SK-N-SH (cell line): ENCODE measurements at regions not wholly inside any gene's neighbourhood (a gene's known extent, or its start where the extent isn't known, plus 50 kb on each side); places are given as distances from the start of the nearest gene placed in this dataset.

ENCODE experiments used
- CTCF ChIA-PET: fragments of 300-600, 350-600 bp; formaldehyde crosslinking; extraction: SDS; loops from one replicate; lab custom pipeline; 2021; lab: Yijun Ruan, JAX
- POLR2A ChIA-PET: fragments of 350-600 bp; sonication (Branson Sonifier 250); formaldehyde crosslinking; extraction: SDS; loops from one replicate; lab custom pipeline; 2020; ENCODE audit warnings: antibody characterized with exemption, inconsistent platforms; lab: Yijun Ruan, JAX
- DNase-seq: peaks from one replicate; pipeline ENCODE4 v3.0.0; 2012
- H2AFZ ChIP-seq: fragments of 200-600 bp; sonication (generic); 2 replicates; pipeline ENCODE4 v1.8.1; 2016; ENCODE audit warnings: antibody characterized with exemption, mild to moderate bottlenecking, low read depth
- H3F3A ChIP-seq: fragments of 200-600 bp; sonication (generic); replicated peaks from 2 replicates; pipeline ENCODE3; 2016; ENCODE audit warnings: antibody characterized with exemption, mild to moderate bottlenecking; ENCODE audit not compliant: insufficient read depth
- H3K27ac ChIP-seq, 2 experiments: fragments of 200-500 bp in 1 of 2; fragments of 200-600 bp in 1 of 2; sonication (Bioruptor generic) in 1 of 2; sonication (generic), shearing (Covaris generic) in 1 of 2; 2 replicates each; pipeline versions ENCODE4 v1.5.1 to v1.6.1; 2014 to 2016; ENCODE audit warnings: low read depth in 2 of 2, inconsistent platforms in 1 of 2, low read length in 1 of 2, mild to moderate bottlenecking in 1 of 2, mixed read lengths in 1 of 2
- H3K27me3 ChIP-seq: fragments of 200-600 bp; sonication (generic), shearing (Covaris generic); 2 replicates; pipeline ENCODE4 v1.6.1; 2016; ENCODE audit warnings: mixed run types; ENCODE audit not compliant: insufficient read depth
- H3K36me3 ChIP-seq, 2 experiments: fragments of 200-500 bp in 1 of 2; fragments of 200-600 bp in 1 of 2; sonication (Bioruptor generic) in 1 of 2; sonication (generic) in 1 of 2; replicated peaks in 1 of 2; 2 replicates each; pipeline versions ENCODE3 to v1.5.1; 2014 to 2016; ENCODE audit warnings: low read length in 1 of 2, mild to moderate bottlenecking in 1 of 2; ENCODE audit not compliant: insufficient read depth in 2 of 2, control insufficient read depth in 1 of 2
- H3K4me1 ChIP-seq, 2 experiments: fragments of 200-500 bp in 1 of 2; fragments of 200-600 bp in 1 of 2; sonication (Bioruptor generic) in 1 of 2; sonication (generic), shearing (Covaris generic) in 1 of 2; 2 replicates each; pipeline versions ENCODE4 v1.5.1 to v1.6.1; 2014 to 2016; ENCODE audit warnings: low read depth in 1 of 2, low read length in 1 of 2, mixed run types in 1 of 2; ENCODE audit not compliant: insufficient read depth in 2 of 2, control insufficient read depth in 1 of 2
- H3K4me2 ChIP-seq: fragments of 200-600 bp; sonication (generic), shearing (Covaris generic); 2 replicates; pipeline ENCODE4 v1.6.1; 2017; ENCODE audit warnings: mixed run types
- H3K4me3 ChIP-seq, 2 experiments: fragments of 200-500 bp in 1 of 2; fragments of 200-600 bp in 1 of 2; sonication (Bioruptor generic) in 1 of 2; sonication (generic), shearing (Covaris generic) in 1 of 2; 2 replicates each; pipeline versions ENCODE4 v1.5.1 to v1.8.1; 2014 to 2016; ENCODE audit warnings: low read depth in 2 of 2, inconsistent platforms in 1 of 2, low read length in 1 of 2, mild to moderate bottlenecking in 1 of 2, mixed read lengths in 1 of 2, moderate library complexity in 1 of 2
- H3K79me2 ChIP-seq: fragments of 200-600 bp; sonication (generic); 2 replicates; pipeline ENCODE4 v1.8.1; 2017; ENCODE audit warnings: mild to moderate bottlenecking; ENCODE audit not compliant: insufficient read depth
- H3K9ac ChIP-seq: fragments of 200-600 bp; sonication (generic); 2 replicates; pipeline ENCODE4 v1.6.1; 2017; ENCODE audit warnings: mixed run types
- H3K9me2 ChIP-seq: fragments of 200-600 bp; sonication (generic); 2 replicates; pipeline ENCODE4 v1.6.1; 2017; ENCODE audit warnings: mixed run types
- H3K9me3 ChIP-seq: fragments of 200-600 bp; sonication (generic); 2 replicates; pipeline ENCODE4 v1.6.1; 2017; ENCODE audit warnings: mixed run types, mild to moderate bottlenecking, moderate library complexity
- H4K20me1 ChIP-seq: fragments of 200-600 bp; sonication (generic); 2 replicates; pipeline ENCODE4 v1.6.1; 2017; ENCODE audit warnings: mild to moderate bottlenecking, mixed run types; ENCODE audit not compliant: insufficient read depth
- ELF1 ChIP-seq: IDR thresholded peaks from 2 replicates; pipeline ENCODE4 v1.4.0; 2012
- EP300 ChIP-seq, 2 experiments: IDR thresholded peaks; 2 replicates each; pipeline versions ENCODE4 v1.4.0 to v1.6.1; 2012; ENCODE audit warnings: borderline replicate concordance in 1 of 2, low read depth in 1 of 2, low read length in 1 of 2
- EZH2phosphoT487 ChIP-seq: fragments of 200-600 bp; sonication (generic); IDR thresholded peaks from 2 replicates; pipeline ENCODE4 v1.6.1; 2017; ENCODE audit warnings: low read depth, mixed run types, mild to moderate bottlenecking, antibody characterized with exemption, moderate library complexity, borderline replicate concordance
- GABPA ChIP-seq: IDR thresholded peaks from 2 replicates; pipeline ENCODE4 v1.4.0; 2012; ENCODE audit warnings: low read depth, mild to moderate bottlenecking
- GATA2 ChIP-seq: sonication (generic); formaldehyde crosslinking; IDR thresholded peaks from 2 replicates; pipeline ENCODE4 v1.5.0; 2020; ENCODE audit warnings: mild to moderate bottlenecking, missing genetic modification reagents
- IRF3 ChIP-seq: fragments of 150-350 bp; IDR thresholded peaks from 2 replicates; pipeline ENCODE4 v1.6.1; 2016; ENCODE audit warnings: mild to moderate bottlenecking, low read depth, low read length
- JUND ChIP-seq: IDR thresholded peaks from 2 replicates; pipeline ENCODE4 v1.4.0; 2012
- MXI1 ChIP-seq: IDR thresholded peaks from 2 replicates; pipeline ENCODE4 v1.6.1; 2012; ENCODE audit warnings: mild to moderate bottlenecking, low read depth, low read length, improper control_type of control experiment
- NFIC ChIP-seq: IDR thresholded peaks from 2 replicates; pipeline ENCODE4 v1.4.0; 2012; ENCODE audit warnings: borderline replicate concordance
- NRF1 ChIP-seq: IDR thresholded peaks from 2 replicates; pipeline ENCODE4 v1.6.1; 2012; ENCODE audit warnings: low read depth, mild to moderate bottlenecking, low read length
- PBX3 ChIP-seq: IDR thresholded peaks from 2 replicates; pipeline ENCODE4; 2012
- POLR2AphosphoS5 ChIP-seq: IDR thresholded peaks from 2 replicates; pipeline ENCODE4 v1.6.1; 2012; ENCODE audit warnings: low read depth, low read length
- RAD21 ChIP-seq: IDR thresholded peaks from 2 replicates; pipeline ENCODE4 v1.6.1; 2012; ENCODE audit warnings: mild to moderate bottlenecking, low read length
- REST ChIP-seq: IDR thresholded peaks from 2 replicates; pipeline ENCODE4 v1.6.1; 2012; ENCODE audit warnings: mild to moderate bottlenecking, low read depth, low read length, moderate library complexity
- RXRA ChIP-seq: IDR thresholded peaks from 2 replicates; pipeline ENCODE4 v1.4.0; 2012; ENCODE audit warnings: low read depth, mild to moderate bottlenecking, borderline replicate concordance
- SIN3A ChIP-seq: IDR thresholded peaks from 2 replicates; pipeline ENCODE4 v1.6.1; 2012; ENCODE audit warnings: low read depth, mild to moderate bottlenecking, low read length, moderate library complexity, borderline replicate concordance
- TCF12 ChIP-seq: IDR thresholded peaks from 2 replicates; pipeline ENCODE4 v1.4.0; 2012
- TEAD4 ChIP-seq: IDR thresholded peaks from 2 replicates; pipeline ENCODE4 v1.4.0; 2012; ENCODE audit warnings: mild to moderate bottlenecking, borderline replicate concordance; ENCODE audit not compliant: insufficient read depth
- YY1 ChIP-seq: IDR thresholded peaks from 2 replicates; pipeline ENCODE4 v1.4.0; 2012; ENCODE audit warnings: low read depth, mild to moderate bottlenecking
- WGBS: methylation state at CpG from one replicate; pipeline ENCODE4 v1.1.6; 2017; ENCODE audit warnings: low lambda C conversion rate; 5-methylcytosine and 5-hydroxymethylcytosine counted together

GRCh38 chr6:163830641-163831040 is 416.1 kb downstream of the QKI start:
- H3K4me1 ChIP-seq, result no peaks in the 10 kb centered on the region; a peak in 1 of 4 replicates
- H3K9me3 ChIP-seq, result no peaks in the 10 kb centered on the region
- POLR2A ChIA-PET, result no interaction called here
- no peak overlapping the region for H3K4me2 ChIP-seq
- no peaks in the 10 kb centered on the region for H3K9me2 ChIP-seq
- H3F3A ChIP-seq, result no peaks in the 10 kb centered on the region
- no peak overlapping the region for H2AFZ ChIP-seq
- H3K4me3 ChIP-seq, result no peak overlapping the region
- no peaks in the 10 kb centered on the region for H3K27me3 ChIP-seq
- TF ChIP-seq JUND, result no peak
- TF ChIP-seq RAD21, result no peak
- H3K79me2 ChIP-seq, result no peaks in the 10 kb centered on the region
- H4K20me1 ChIP-seq, result no peaks in the 10 kb centered on the region
- DNase-seq, result no peak
- H3K36me3 ChIP-seq, result no peaks in the 10 kb centered on the region
- CTCF ChIA-PET, result no interaction called here
- 43% methylated on average over 4 of the region's 4 CpGs for whole genome bisulfite sequencing
- H3K9ac ChIP-seq, result no peak overlapping the region
- H3K27ac ChIP-seq, result no peak overlapping the region

- Histone ChIP-seq H3K9me3 (no peaks in the 10 kb centered on the region), H3K36me3 (no peaks in the 10 kb centered on the region), H3K9me2 (no peaks in the 10 kb centered on the region), H2AFZ (no peak overlapping the region), H3K4me2 (no peak overlapping the region), H3K4me3 (no peak overlapping the region), H3F3A (no peaks in the 10 kb centered on the region), H3K4me1 (no peaks in the 10 kb centered on the region; a peak in 1 of 4 replicates), H3K27ac (no peak overlapping the region), H3K9ac (no peak overlapping the region), H3K79me2 (no peaks in the 10 kb centered on the region), H4K20me1 (no peaks in the 10 kb centered on the region), H3K27me3 (no peaks in the 10 kb centered on the region)
- 54% methylated on average over 9 of the region's 14 CpGs for WGBS
- POLR2A ChIA-PET, result no interaction called here
- CTCF ChIA-PET, result interaction anchor here (1.0 to 1.7 kb wide), 2 partner anchors 32 to 128 kb away, joined by 3 to 4 read pairs; no protein-coding TSS in a partner anchor
- TF ChIP-seq TCF12, result no peak
- no peak for TF ChIP-seq YY1
- no peak for TF ChIP-seq IRF3
- TF ChIP-seq NFIC, result no peak
- TF ChIP-seq POLR2AphosphoS5, result no peak
- TF ChIP-seq PBX3, result no peak
- no peak for TF ChIP-seq RXRA
- no peak for TF ChIP-seq SIN3A
- TF ChIP-seq MXI1, result no peak
- TF ChIP-seq ELF1, result no peak
- TF ChIP-seq RAD21, result no peak
- no peak for TF ChIP-seq TEAD4
- TF ChIP-seq EP300 (IDR thresholded peaks at IDR 0.05; ENCODE audit: borderline replicate concordance in 1 of 2, low read depth in 1 of 2, low read length in 1 of 2), result no peak
- TF ChIP-seq EZH2phosphoT487, result no peak
- TF ChIP-seq GABPA, result no peak
- TF ChIP-seq JUND, result no peak
- TF ChIP-seq REST, result no peak
- TF ChIP-seq GATA2 (CRISPR knock-in tag), result no peak
- no peak for TF ChIP-seq NRF1
- DNase-seq, result no peak
These were observed 413.7 kb downstream of the QKI start for GRCh38 chr6:163828038-163828795.
